HepG2 (cell line): ENCODE measurements at regions not wholly inside any gene's neighbourhood (a gene's known extent, or its start where the extent isn't known, plus 50 kb on each side); places are given as distances from the start of the nearest gene placed in this dataset.

Experiments used
- CTCF ChIP-seq: sonication (generic); formaldehyde crosslinking; IDR thresholded peaks from 2 replicates; pipeline ENCODE4 v1.5.0; 2020; ENCODE audit warnings: mild to moderate bottlenecking, missing genetic modification reagents, moderate library complexity
- ZNF83 ChIP-seq: sonication (generic); formaldehyde crosslinking; IDR thresholded peaks from 2 replicates; pipeline ENCODE4 v1.4.0; 2020; ENCODE audit warnings: missing genetic modification reagents, mild to moderate bottlenecking, borderline replicate concordance
- ZNF841 ChIP-seq: sonication (generic); formaldehyde crosslinking; IDR thresholded peaks from 2 replicates; pipeline ENCODE4 v1.8.1; 2023; ENCODE audit warnings: missing genetic modification reagents, borderline replicate concordance

- no peak for TF ChIP-seq ZNF841 (CRISPR knock-in tag)
- TF ChIP-seq CTCF (CRISPR knock-in tag), result no peak
- TF ChIP-seq ZNF83 (CRISPR knock-in tag), result no peak
These were observed 56.5 kb upstream of the DLK1 start for GRCh38 chr14:100670017-100670752.
